HG03064 (cell line): ENCODE measurements at regions not wholly inside any gene's neighbourhood (a gene's known extent, or its start where the extent isn't known, plus 50 kb on each side); places are given as distances from the start of the nearest gene placed in this dataset.

Source experiments
- ATAC-seq: cut with Tn5 transposase; IDR thresholded peaks from one replicate; pipeline ENCODE4 v1.9.1; 2021; ENCODE audit warnings: low read depth; ENCODE audit not compliant: unreplicated experiment

GRCh38 chr18:5646739-5647138 lies 102.9 kb upstream of the EPB41L3 start:
- ATAC-seq: no peak

- ATAC-seq: no peak
These were observed 99.5 kb upstream of the EPB41L3 start for GRCh38 chr18:5643288-5643687.

GRCh38 chr18:5640939-5641338 lies 97.1 kb upstream of the EPB41L3 start:
- ATAC-seq: no peak

GRCh38 chr18:5639131-5639530 lies 95.3 kb upstream of the EPB41L3 start:
- no peak for ATAC-seq

- ATAC-seq: no peak
These were observed 88.2 kb upstream of the EPB41L3 start for GRCh38 chr18:5632041-5632440.

GRCh38 chr18:5630900-5631413 lies 87.2 kb upstream of the EPB41L3 start:
- ATAC-seq: no peak

- peak; percentile 60 for ATAC-seq
These were observed 86.5 kb upstream of the EPB41L3 start for GRCh38 chr18:5630057-5630899.

- ATAC-seq: no peak
These were observed 84.9 kb upstream of the EPB41L3 start for GRCh38 chr18:5628512-5629255.

GRCh38 chr18:5627776-5628511 lies 84.1 kb upstream of the EPB41L3 start:
- ATAC-seq: no peak

GRCh38 chr18:5626130-5626880 lies 82.5 kb upstream of the EPB41L3 start:
- ATAC-seq: no peak

GRCh38 chr18:5625076-5625475 lies 81.3 kb upstream of the EPB41L3 start:
- ATAC-seq: no peak

GRCh38 chr18:5622905-5623304 lies 79.1 kb upstream of the EPB41L3 start:
- no peak for ATAC-seq

GRCh38 chr18:5620289-5620688 lies 76.5 kb upstream of the EPB41L3 start:
- ATAC-seq: no peak

GRCh38 chr18:5619376-5619775 lies 75.6 kb upstream of the EPB41L3 start:
- ATAC-seq: no peak

GRCh38 chr18:5618047-5618688 lies 74.4 kb upstream of the EPB41L3 start:
- ATAC-seq: no peak

- ATAC-seq: no peak
These were observed 67.4 kb upstream of the EPB41L3 start for GRCh38 chr18:5611221-5611620.

- no peak for ATAC-seq
These were observed 65.0 kb upstream of the EPB41L3 start for GRCh38 chr18:5608846-5609245.

- no peak for ATAC-seq
These were observed 63.2 kb upstream of the EPB41L3 start for GRCh38 chr18:5606951-5607350.

GRCh38 chr18:5604778-5605177 lies 61.0 kb upstream of the EPB41L3 start:
- ATAC-seq: no peak

- ATAC-seq: no peak
These were observed 59.4 kb upstream of the EPB41L3 start for GRCh38 chr18:5603153-5603552.
